ENCODE measurements at regions not wholly inside any gene's neighbourhood (a gene's known extent, or its start where the extent isn't known, plus 50 kb on each side); places are given as distances from the start of the nearest gene placed in this dataset.

GRCh38 chr5:167802755-167803431 is 488.6 kb upstream of the WWC1 start:
- peak; percentile 93 for DNase-seq

- no peak for DNase-seq
Observed at GRCh38 chr5:167804512-167805220, 486.8 kb upstream of the WWC1 start.

DNA sequence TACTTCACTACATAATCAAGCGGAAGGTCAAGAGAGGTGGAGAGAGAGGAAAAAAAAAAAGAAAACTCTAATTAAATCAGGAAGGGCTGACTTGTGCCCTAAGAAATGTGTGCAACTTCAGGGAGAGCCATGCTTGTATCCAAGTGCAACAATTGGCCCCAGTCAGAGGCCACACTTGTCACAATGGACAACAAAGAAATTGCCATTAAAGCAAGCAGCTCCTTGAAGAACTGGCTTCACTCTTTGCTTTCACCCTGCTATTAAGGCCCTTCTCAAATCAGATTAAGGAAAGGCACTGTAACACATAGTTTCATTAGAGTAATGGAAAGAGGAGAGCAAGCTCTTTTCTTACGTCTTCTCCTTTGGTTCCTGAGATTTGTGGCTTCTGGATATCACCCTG is 480.9 kb upstream of the WWC1 start:
- no peak for DNase-seq

DNA sequence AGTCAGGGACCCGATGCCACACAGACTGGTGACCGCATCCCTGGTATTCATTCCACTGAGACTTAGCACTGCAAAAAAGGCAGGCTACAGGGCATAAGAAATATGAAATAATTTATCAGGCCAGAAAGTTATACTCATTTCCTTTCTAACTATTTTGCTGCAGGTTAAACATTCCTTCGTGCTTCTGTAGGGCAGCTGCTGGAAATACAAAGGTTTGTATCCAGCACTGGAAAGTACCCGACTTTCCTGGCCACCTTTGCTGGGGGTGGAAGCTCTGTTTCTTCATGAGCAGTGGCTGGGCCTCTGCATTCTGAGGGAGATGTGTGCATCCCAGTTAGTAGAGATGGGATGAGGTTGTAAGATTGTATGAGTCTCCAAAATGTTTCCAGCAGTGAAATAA is 478.6 kb upstream of the WWC1 start:
- no peak for DNase-seq

DNA sequence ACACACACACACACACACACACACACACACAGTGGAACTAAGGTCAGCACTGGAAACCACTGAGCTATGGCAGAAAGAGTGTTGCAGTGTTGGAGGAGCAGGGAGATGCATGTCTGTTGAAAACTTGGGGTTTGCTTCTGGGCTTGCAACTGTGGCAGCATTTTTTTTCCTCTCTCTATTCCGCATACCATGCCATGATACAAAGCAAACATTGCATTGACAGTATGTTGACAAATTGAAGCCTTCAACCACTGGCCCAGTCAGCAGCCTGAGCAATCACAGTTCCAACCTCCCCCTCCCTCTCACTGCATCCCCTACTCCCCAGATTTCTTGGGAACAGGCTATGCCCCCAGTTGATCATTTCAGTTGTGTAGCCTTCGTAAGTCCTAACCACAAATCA is 478.1 kb upstream of the WWC1 start:
- DNase-seq, result peak; percentile 65

GRCh38 chr5:167814040-167814439 is 477.4 kb upstream of the WWC1 start:
- DNase-seq, result peak; percentile 76

DNA sequence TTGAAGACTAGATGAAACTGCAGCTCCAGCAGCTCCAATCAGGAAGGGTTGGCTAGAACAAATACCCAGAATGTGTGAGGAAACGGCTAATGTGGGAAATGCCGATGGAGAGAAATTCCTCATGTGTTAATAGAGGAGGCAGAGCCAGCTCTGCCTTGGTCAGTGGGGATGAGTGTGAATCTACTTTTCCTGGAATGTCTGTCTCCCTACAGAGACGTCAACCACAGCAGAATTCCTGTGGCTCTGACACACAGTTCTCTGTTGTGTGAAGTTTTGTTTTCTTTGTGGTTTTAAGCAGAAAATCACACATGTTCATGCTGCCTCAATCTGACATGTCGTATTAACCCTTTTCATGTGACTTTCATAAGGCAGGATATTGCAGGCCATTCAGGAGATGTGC is 476.6 kb upstream of the WWC1 start:
- peak; percentile 100 for DNase-seq

DNA sequence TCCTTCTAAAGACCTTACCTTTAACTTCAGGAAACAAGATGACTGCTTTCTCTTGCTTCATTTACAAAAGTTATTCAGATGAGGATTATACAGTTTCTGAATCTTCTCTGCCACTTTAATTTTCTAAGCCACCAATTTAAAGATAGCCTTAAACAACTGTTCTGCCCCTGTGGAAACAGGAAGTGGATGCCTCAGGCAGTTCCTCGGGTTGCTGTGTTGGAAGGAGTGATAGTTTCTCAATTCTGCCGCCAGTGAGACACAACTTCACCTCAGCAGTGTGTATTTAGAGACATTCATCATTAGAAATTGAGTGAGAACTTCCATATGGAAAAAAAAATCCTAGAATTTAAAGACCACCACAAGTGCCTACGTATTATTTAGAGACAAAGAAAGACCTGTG is 475.1 kb upstream of the WWC1 start:
- DNase-seq, result no peak

- DNase-seq, result no peak
Observed at GRCh38 chr5:167816864-167817263, 474.6 kb upstream of the WWC1 start.

GRCh38 chr5:167819406-167819805 is 472.0 kb upstream of the WWC1 start:
- no peak for DNase-seq

DNA sequence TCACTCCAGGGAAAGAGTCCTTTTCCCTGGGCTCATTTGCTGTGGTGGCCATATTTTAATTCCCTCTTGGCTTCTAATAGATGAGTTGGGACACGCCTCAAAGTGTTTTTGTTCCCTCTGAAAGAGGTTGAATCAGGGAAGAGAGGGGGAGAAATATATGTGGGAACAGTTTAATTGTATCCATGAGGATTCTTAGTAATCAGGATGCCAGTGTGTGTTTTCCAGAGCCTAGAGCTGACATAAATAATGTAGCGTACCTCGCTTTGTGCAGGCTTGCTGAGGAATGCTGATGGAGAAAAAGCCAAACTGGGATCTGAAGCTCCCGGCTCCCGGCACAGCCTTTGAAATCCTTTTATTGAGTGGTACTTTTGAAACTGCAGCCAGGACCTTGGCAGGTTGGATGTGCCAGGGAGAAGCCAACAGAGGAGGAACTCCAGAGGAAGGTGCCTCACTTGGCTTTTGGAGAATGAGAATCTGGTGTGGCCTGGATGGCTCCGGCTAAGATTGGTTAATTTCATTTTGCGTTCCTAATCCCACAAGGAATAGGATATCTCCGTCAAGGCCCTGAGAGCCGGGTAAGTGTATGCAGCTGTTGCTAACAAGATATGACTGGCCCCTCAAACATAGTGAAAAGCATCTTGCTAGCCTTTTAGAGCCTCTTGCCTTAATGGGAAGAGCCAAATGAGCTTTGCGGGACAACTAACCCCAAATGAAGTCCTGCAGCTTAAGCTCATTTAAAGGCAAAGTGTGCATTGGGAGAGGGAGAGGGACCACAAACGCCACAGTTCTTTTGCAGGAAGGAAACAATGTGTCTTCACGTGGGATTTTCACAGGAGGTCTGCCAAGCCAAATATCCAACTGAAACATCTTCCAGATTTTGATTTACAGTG is 471.1 kb upstream of the WWC1 start:
- peak; percentile 84 for DNase-seq

- no peak for DNase-seq
Observed at GRCh38 chr5:167821151-167821550, 470.3 kb upstream of the WWC1 start.

GRCh38 chr5:167821669-167822068 is 469.8 kb upstream of the WWC1 start:
- DNase-seq, result no peak

- no peak for DNase-seq
Observed at GRCh38 chr5:167822241-167822640, 469.2 kb upstream of the WWC1 start.

DNA sequence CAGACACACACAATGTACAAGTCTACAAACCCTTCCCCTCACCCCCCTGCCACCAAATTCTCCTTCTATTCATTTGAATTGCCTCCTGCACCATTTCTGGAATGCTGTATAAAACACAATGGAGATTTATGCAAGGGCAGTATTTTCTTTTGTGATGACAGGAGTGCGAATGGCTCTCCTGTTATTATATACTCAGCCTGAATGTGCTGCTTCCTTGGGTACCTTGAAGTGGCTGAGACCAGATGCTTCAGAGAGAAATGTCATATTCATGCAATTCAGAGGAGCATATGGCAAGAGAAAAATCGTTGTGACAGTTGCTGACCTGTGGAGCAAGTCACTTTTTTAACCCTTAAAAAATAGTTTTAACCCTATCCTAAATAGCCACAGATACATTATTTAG is 468.0 kb upstream of the WWC1 start:
- DNase-seq, result no peak

DNA sequence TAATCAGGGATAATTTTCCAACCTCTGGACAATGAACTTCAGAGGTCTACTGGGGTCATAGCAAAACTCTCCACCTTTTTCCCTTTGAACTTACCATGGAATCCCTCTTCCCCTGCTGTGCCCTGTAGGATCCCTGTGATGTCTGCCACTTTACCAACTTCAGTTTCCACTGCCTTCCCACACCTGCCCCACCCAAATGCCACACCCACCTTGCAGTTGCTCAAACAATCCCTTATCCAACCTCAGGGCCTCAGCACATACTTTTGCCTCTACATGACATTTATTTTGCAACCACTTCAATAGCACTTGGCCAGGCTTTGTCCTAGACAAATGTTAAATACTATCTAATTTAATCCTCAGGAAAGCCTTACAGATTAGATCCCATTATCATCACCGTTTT is 463.7 kb upstream of the WWC1 start:
- DNase-seq, result no peak

- no peak for DNase-seq
Observed at GRCh38 chr5:167831754-167832504, 459.5 kb upstream of the WWC1 start.

DNA sequence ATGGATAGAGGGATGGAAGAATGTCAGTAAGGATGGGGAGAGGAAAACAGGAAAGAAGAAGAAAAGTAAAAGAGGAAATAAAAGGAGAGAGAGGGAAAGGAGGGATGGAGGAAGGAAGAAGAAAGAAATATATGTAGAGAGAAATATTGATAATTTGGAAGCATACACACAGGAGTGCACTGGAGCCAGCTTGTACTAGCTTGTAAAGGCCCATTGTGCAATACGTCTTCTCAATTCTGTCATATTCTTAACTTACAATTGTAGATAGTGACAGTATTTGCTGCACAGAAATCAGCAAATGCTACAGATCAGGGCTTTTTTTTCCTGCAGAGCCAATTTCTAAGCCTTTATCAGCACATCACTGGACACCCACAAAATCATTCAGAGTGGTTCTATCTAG is 458.8 kb upstream of the WWC1 start:
- no peak for DNase-seq

DNA sequence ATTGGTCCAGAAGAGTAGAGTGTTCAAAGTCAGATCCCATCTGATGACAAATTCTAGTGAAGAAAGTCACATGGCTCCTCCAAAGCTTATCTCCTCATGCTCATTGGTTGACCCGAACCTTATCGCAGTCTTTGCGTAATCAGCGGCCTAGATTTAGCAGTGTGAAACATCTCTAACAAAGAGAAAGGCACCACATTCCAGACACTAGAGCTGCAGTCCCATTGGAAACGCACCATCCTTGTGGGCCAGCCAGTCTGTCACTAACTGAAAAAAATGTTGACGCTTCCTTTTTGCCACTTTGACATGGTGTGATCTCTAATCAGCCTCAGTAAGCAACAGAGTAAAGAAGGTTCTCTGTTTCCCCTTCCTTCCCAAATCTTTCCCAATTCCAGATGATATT is 458.0 kb upstream of the WWC1 start:
- no peak for DNase-seq

- DNase-seq, result peak; percentile 90
Observed at GRCh38 chr5:167835146-167835545, 456.3 kb upstream of the WWC1 start.

DNA sequence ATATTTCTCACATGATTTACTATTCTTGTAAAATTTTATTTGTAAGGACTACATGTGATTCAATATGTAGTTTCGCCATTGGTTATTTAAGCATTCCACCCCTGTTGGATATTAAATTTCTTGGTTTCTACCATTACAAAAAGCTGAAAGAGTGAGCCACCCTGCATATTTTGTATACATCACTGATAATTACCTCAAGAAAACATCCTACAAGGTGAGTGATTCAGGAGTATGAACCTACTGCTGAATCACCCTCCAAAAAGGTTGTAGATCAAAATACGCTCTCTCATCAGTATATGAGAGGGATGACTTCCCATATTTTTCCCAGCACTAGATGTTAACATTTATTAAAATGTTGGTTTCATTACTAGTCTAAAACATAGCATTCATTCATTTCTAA is 454.3 kb upstream of the WWC1 start:
- no peak for DNase-seq

GRCh38 chr5:167839065-167839464 is 452.4 kb upstream of the WWC1 start:
- no peak for DNase-seq

DNA sequence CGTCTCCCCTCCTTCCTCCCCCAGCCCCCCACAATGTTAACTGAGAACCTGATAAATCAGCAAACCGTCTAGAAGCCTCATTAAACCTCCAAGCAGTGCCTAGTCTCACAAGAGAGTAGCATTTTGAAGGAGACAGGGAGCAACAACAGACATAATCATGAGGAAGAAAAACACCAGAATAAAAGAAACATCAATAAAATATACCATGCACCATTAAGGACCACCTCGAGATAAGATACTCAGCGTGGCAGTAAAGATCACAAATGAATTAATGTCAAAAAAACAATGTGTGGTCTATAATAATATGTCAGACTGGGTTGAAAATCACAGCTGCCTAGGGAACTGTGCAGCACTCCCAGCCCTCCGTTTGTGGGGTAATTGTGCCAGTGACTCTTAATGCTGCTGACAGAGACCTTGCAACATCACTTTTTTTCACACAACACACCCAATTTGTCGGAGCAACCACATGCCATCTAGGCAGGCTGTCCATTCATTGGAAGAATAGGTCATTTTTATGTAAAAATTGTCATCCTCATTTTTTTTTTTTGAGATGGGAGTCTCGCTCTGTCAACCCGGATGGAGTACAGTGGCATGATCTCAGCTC is 450.8 kb upstream of the WWC1 start:
- no peak for DNase-seq
